ENCODE measurements at regions not wholly inside any gene's neighbourhood (a gene's known extent, or its start where the extent isn't known, plus 50 kb on each side); places are given as distances from the start of the nearest gene placed in this dataset.

DNA sequence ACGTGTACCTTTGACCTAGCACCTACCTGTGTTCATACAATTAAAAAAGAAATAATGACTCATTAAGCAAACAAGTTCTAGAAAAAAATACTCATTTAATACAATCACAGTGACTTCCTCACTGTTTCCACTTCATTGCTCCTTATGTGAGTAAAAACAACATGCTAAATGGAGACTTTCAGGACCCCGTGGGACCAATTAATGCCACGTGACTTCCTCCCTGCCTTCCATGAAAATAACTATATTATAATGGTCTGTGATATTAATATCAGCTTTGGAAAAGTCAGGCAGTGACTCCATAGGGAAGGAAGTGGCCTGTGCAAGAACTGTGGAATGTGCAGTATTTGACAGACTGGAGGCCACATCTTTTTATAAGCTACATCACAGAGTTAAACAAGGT, 337.8 kb downstream of the HLX start:
- TF ChIP-seq, protein P1, sequence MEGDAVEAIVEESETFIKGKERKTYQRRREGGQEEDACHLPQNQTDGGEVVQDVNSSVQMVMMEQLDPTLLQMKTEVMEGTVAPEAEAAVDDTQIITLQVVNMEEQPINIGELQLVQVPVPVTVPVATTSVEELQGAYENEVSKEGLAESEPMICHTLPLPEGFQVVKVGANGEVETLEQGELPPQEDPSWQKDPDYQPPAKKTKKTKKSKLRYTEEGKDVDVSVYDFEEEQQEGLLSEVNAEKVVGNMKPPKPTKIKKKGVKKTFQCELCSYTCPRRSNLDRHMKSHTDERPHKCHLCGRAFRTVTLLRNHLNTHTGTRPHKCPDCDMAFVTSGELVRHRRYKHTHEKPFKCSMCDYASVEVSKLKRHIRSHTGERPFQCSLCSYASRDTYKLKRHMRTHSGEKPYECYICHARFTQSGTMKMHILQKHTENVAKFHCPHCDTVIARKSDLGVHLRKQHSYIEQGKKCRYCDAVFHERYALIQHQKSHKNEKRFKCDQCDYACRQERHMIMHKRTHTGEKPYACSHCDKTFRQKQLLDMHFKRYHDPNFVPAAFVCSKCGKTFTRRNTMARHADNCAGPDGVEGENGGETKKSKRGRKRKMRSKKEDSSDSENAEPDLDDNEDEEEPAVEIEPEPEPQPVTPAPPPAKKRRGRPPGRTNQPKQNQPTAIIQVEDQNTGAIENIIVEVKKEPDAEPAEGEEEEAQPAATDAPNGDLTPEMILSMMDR (IDR thresholded peaks at IDR 0.05; ENCODE audit: poor library complexity, severe bottlenecking): no peak
- Histone ChIP-seq H3K4me3 (ENCODE audit: severe bottlenecking) (no peak overlapping the region), H3K36me3 (ENCODE audit: low read depth) (no peaks in the 10 kb centered on the region), H3K9me3 (ENCODE audit: severe bottlenecking) (no peaks in the 10 kb centered on the region), H3K27me3 (ENCODE audit: insufficient read depth, poor library complexity, severe bottlenecking) (no peaks in the 10 kb centered on the region), H3K4me1 (ENCODE audit: insufficient read depth, poor library complexity, severe bottlenecking) (no peaks in the 10 kb centered on the region), H3K27ac (ENCODE audit: poor library complexity, severe bottlenecking) (no peak overlapping the region)
- DNase-seq (ENCODE audit: low spot score) (no peak), ATAC-seq (ENCODE audit: low read depth) (no peak)

DNA sequence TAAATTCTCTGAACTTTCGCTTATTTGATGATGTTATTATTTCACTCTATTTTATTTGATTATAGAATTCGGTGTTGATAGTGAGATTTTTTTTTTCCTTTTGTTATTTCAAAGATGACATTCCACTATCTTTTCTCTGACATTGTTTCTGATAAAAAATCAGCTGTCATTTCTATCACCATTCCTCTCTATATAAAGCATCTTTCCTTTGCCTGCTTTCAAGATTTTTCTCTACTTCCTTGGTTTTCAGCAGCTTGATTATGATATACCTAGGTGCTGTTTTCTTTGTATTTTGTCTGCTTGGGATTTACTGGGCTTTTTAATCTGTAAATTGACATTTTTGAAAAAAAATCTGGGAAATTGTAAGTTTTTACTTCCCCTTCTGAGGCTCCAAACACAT, 344.0 kb downstream of the HLX start:
- TF ChIP-seq, protein P1 (IDR thresholded peaks at IDR 0.05; ENCODE audit: poor library complexity, severe bottlenecking): no peak
- no peak for ATAC-seq (ENCODE audit: low read depth)
- no peak for DNase-seq (ENCODE audit: low spot score)
- Histone ChIP-seq H3K4me1 (ENCODE audit: insufficient read depth, poor library complexity, severe bottlenecking) (no peaks in the 10 kb centered on the region), H3K4me3 (ENCODE audit: severe bottlenecking) (no peak overlapping the region), H3K27me3 (ENCODE audit: insufficient read depth, poor library complexity, severe bottlenecking) (no peaks in the 10 kb centered on the region), H3K36me3 (ENCODE audit: low read depth) (no peaks in the 10 kb centered on the region), H3K27ac (ENCODE audit: poor library complexity, severe bottlenecking) (no peak overlapping the region), H3K9me3 (ENCODE audit: severe bottlenecking) (no peaks in the 10 kb centered on the region)

DNA sequence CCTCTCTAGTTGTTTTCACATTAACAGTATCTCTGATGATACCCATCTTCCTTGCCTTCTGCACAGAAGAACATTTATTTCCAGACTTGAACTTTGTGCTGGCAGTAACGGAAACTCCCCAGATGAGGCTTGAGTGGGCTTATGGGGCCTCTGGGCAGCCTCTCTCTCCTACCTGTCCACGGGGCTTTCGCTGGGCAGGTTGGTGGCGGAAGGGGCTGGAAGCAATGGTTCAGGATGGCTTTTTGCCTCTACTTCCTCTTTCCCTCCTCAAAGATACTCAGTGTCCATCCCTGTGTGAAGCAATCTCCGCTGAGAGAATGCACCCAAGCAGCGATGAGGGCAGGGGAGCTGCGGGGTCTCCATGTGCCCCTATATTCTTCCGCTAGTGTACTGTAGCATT, 348.2 kb downstream of the HLX start:
- Histone ChIP-seq H3K4me1 (ENCODE audit: insufficient read depth, poor library complexity, severe bottlenecking) (no peaks in the 10 kb centered on the region), H3K36me3 (ENCODE audit: low read depth) (no peaks in the 10 kb centered on the region), H3K9me3 (ENCODE audit: severe bottlenecking) (no peaks in the 10 kb centered on the region), H3K4me3 (ENCODE audit: severe bottlenecking) (no peak overlapping the region), H3K27ac (ENCODE audit: poor library complexity, severe bottlenecking) (no peak overlapping the region), H3K27me3 (ENCODE audit: insufficient read depth, poor library complexity, severe bottlenecking) (no peaks in the 10 kb centered on the region)
- TF ChIP-seq, protein P1 (IDR thresholded peaks at IDR 0.05; ENCODE audit: poor library complexity, severe bottlenecking): no peak
- no peak for ATAC-seq (ENCODE audit: low read depth)
- no peak for DNase-seq (ENCODE audit: low spot score)

DNA sequence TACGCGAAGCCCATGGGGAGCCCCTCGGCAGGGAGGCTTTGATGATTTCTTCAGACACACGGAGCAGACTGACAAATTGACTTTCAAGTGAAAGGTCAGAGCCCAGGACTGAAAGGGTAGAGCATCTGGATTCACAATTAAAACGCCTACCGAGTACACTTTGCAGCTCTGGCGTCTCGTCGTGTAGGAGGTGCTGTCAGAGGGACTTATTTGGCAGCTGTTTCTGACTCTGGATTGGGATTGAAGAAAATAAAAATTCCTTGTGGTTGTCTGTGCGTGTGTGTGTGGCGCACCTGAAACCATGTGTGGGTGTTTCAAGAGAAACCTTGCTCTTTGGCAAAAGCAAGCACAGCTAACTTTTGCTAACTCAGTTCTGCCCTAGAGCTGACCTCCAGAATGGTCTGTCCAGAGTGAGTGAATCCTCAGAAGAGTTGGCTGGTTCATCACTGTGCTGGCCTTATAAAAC, 348.7 kb downstream of the HLX start:
- TF ChIP-seq, protein P1 (IDR thresholded peaks at IDR 0.05; ENCODE audit: poor library complexity, severe bottlenecking): no peak
- ATAC-seq (ENCODE audit: low read depth): no peak
- no peak overlapping the region for H3K27ac ChIP-seq (ENCODE audit: poor library complexity, severe bottlenecking)

DNA sequence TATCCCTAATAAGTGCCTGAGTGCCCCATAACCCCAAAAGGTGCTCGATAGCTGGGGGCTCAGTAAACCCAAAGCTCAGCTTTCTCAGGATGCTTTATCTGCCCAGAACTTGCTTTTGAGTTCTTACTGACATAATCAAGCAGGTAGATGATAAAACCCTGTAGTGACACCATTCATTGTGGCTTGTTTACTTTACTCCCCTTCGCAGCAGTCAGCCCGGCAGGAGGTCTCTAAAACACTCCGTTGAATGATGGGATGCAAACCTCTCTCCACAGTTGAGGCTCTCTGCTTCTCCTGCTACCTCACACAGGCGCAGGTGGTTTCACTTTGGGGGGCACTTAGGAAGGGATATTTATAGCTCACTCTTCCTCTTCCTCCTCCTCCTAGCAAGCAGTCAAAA, 349.4 kb downstream of the HLX start:
- no peak for ATAC-seq (ENCODE audit: low read depth)

More for the DNA sequence above, 348.7 kb downstream of the HLX start:
- Histone ChIP-seq H3K36me3 (ENCODE audit: low read depth) (no peaks in the 10 kb centered on the region), H3K27me3 (ENCODE audit: insufficient read depth, poor library complexity, severe bottlenecking) (no peaks in the 10 kb centered on the region), H3K4me3 (ENCODE audit: severe bottlenecking) (no peak overlapping the region), H3K4me1 (ENCODE audit: insufficient read depth, poor library complexity, severe bottlenecking) (no peaks in the 10 kb centered on the region), H3K9me3 (ENCODE audit: severe bottlenecking) (no peaks in the 10 kb centered on the region)
- no peak for DNase-seq (ENCODE audit: low spot score)

More for the DNA sequence above, 349.4 kb downstream of the HLX start:
- Histone ChIP-seq H3K9me3 (ENCODE audit: severe bottlenecking) (no peaks in the 10 kb centered on the region), H3K27ac (ENCODE audit: poor library complexity, severe bottlenecking) (no peak overlapping the region), H3K36me3 (ENCODE audit: low read depth) (no peaks in the 10 kb centered on the region), H3K27me3 (ENCODE audit: insufficient read depth, poor library complexity, severe bottlenecking) (no peaks in the 10 kb centered on the region), H3K4me1 (ENCODE audit: insufficient read depth, poor library complexity, severe bottlenecking) (no peaks in the 10 kb centered on the region), H3K4me3 (ENCODE audit: severe bottlenecking) (no peak overlapping the region)
- TF ChIP-seq, protein P1 (IDR thresholded peaks at IDR 0.05; ENCODE audit: poor library complexity, severe bottlenecking): no peak
- DNase-seq (ENCODE audit: low spot score): no peak

Measured in RWPE2 (cell line).